IPS DF 6.9 (cell line): ENCODE measurements at regions not wholly inside any gene's neighbourhood (a gene's known extent, or its start where the extent isn't known, plus 50 kb on each side); places are given as distances from the start of the nearest gene placed in this dataset.
"Not testable (repeated sequence)": the region's sequence is repeated elsewhere in the genome, so short reads cannot be mapped to it uniquely, and the experiment has no call there.

ENCODE experiments used
- DNase-seq: peaks from one replicate; pipeline ENCODE4 v3.0.0-alpha.2; 2013; ENCODE audit warnings: low read depth, low spot score
- H3K27ac ChIP-seq: one replicate; pipeline ENCODE4 v1.5.1; 2013; ENCODE audit warnings: low read length, control low read depth
- H3K27me3 ChIP-seq: 2 replicates; pipeline ENCODE4 v1.6.1; 2013; ENCODE audit warnings: mild to moderate bottlenecking, low read length; ENCODE audit not compliant: control insufficient read depth, insufficient read depth
- H3K36me3 ChIP-seq: 2 replicates; pipeline ENCODE4 v1.6.1; 2013; ENCODE audit warnings: low read length; ENCODE audit not compliant: control insufficient read depth, insufficient read depth
- H3K4me1 ChIP-seq: 2 replicates; pipeline ENCODE4 v1.6.1; 2013; ENCODE audit warnings: low read length; ENCODE audit not compliant: control insufficient read depth, insufficient read depth
- H3K4me3 ChIP-seq: 2 replicates; pipeline ENCODE4 v1.5.1; 2013; ENCODE audit warnings: mild to moderate bottlenecking, low read length
- H3K9me3 ChIP-seq: 2 replicates; pipeline ENCODE4 v1.6.1; 2013; ENCODE audit warnings: low read length, inconsistent platforms; ENCODE audit not compliant: control insufficient read depth, insufficient read depth
- WGBS: extraction: QIAGEN DNeasy Blood & Tissue Kit; methylation state at CpG from one replicate; pipeline ENCODE4 v1.1.7; 2013; ENCODE audit warnings: mixed read lengths, missing lambda C conversion rate; ENCODE audit not compliant: insufficient read length, insufficient coverage; 5-methylcytosine and 5-hydroxymethylcytosine counted together

GRCh38 chr6:33507261-33507660 lies 52.9 kb downstream of the ZBTB9 start:
- H3K27ac ChIP-seq, result no peak overlapping the region

GRCh38 chr6:33508935-33509926 lies 54.9 kb downstream of the ZBTB9 start:
- Histone ChIP-seq H3K27ac (no peak overlapping the region), H3K4me1 (no peaks in the 10 kb centered on the region), H3K36me3 (no peaks in the 10 kb centered on the region), H3K9me3 (no peaks in the 10 kb centered on the region; the same call in 1 of the 2 replicates), H3K27me3 (no peaks in the 10 kb centered on the region), H3K4me3 (peak overlapping the region; percentile 10; the same call in 1 of the 2 replicates)
- whole genome bisulfite sequencing, result no CpG with 5 or more reads among the region's 16 CpGs
- no peak for DNase-seq

More at GRCh38 chr6:33507261-33507660, 52.9 kb downstream of the ZBTB9 start:
- Histone ChIP-seq H3K4me3 (no peak overlapping the region), H3K4me1 (no peaks in the 10 kb centered on the region), H3K9me3 (no peaks in the 10 kb centered on the region; the same call in 1 of the 2 replicates), H3K36me3 (no peaks in the 10 kb centered on the region), H3K27me3 (no peaks in the 10 kb centered on the region)
- WGBS, result no CpG with 5 or more reads among the region's 3 CpGs
- no peak for DNase-seq

GRCh38 chr6:33513213-33513612 lies 58.8 kb downstream of the ZBTB9 start:
- no peaks in the 10 kb centered on the region for H3K4me1 ChIP-seq
- H3K27me3 ChIP-seq, result no peaks in the 10 kb centered on the region
- H3K27ac ChIP-seq, result no peak overlapping the region
- H3K4me3 ChIP-seq, result no peak overlapping the region
- no peaks in the 10 kb centered on the region for H3K9me3 ChIP-seq
- no CpG with 5 or more reads among the region's 1 CpG for WGBS
- DNase-seq, result no peak
- no peaks in the 10 kb centered on the region for H3K36me3 ChIP-seq

- H3K9me3 ChIP-seq, result no peaks in the 10 kb centered on the region
- H3K27me3 ChIP-seq, result no peaks in the 10 kb centered on the region
- no peak overlapping the region for H3K4me3 ChIP-seq
- H3K27ac ChIP-seq, result no peak overlapping the region
- DNase-seq, result no peak
- no CpG with 5 or more reads among the region's 4 CpGs for WGBS
- H3K4me1 ChIP-seq, result no peaks in the 10 kb centered on the region
- no peaks in the 10 kb centered on the region for H3K36me3 ChIP-seq
Observed at GRCh38 chr6:33516726-33517125, 62.4 kb downstream of the ZBTB9 start.

GRCh38 chr6:33520636-33521488 lies 59.2 kb downstream of the BAK1 start:
- not testable (repeated sequence) for H3K4me3 ChIP-seq, H3K27me3 ChIP-seq, H3K9me3 ChIP-seq, H3K4me1 ChIP-seq, H3K36me3 ChIP-seq, DNase-seq, H3K27ac ChIP-seq
- WGBS, result no CpG with 5 or more reads among the region's 10 CpGs

- DNase-seq, result no peak
- H3K4me3 ChIP-seq, result no peak overlapping the region
- no peaks in the 10 kb centered on the region for H3K9me3 ChIP-seq
- H3K27me3 ChIP-seq, result no peaks in the 10 kb centered on the region
- no CpG with 5 or more reads among the region's 47 CpGs for WGBS
- no peaks in the 10 kb centered on the region for H3K36me3 ChIP-seq
- H3K4me1 ChIP-seq, result no peaks in the 10 kb centered on the region
- no peak overlapping the region for H3K27ac ChIP-seq
Observed at GRCh38 chr6:33521489-33522091, 58.5 kb downstream of the BAK1 start.
